Stimulated activated CD4-positive, alpha-beta T cell treated with anti-CD3 and anti-CD28 coated beads, Interleukin-15, amount 100 ng/mL, for 24 hours (primary cell): ENCODE measurements at regions not wholly inside any gene's neighbourhood (a gene's known extent, or its start where the extent isn't known, plus 50 kb on each side); places are given as distances from the start of the nearest gene placed in this dataset.
"Not testable (repeated sequence)": the region's sequence is repeated elsewhere in the genome, so short reads cannot be mapped to it uniquely, and the experiment has no call there.

Experiments
- DNase-seq: peaks from one replicate; pipeline ENCODE4 v3.0.0-alpha.2; 2020

DNA sequence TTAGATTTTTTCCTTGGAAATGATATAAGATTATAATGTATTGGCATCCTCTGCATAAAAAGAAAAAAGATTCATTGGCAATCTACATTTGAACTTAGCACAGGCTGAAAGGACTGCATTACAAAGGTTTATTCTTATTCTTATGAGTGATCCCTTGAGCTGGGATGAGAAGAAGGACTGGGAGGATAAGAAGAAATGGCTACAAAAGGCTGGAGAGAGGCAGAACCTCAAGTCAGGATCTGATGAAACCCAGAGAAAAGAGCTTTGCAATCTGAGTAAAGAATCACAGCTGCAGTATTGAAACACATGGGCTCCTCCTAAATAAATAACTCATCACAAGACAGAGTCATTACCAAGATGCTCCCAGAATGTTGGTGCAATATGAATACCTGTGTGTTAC is 1635.4 kb upstream of the FLRT2 start:
- no peak for DNase-seq

GRCh38 chr14:83898558-83898957 is 1631.4 kb upstream of the FLRT2 start:
- DNase-seq: not testable (repeated sequence)

DNA sequence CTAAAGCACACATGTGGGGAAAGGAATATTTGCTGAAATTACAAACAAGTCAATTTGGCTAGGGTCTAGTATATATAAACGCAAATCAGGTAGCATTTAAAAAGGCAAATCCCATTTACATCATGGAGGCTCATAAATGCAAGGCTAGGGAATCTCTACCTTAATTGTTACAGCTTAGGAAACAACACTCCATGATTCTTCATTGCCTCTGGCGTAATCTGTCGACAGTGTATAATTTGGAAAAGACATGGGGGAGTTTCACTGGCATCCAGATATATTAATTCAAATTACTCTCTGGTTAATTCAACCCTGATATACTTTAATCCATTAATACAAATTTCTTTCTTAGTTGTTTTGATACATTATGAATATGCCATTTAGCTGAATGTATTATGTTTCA is 1630.2 kb upstream of the FLRT2 start:
- no peak for DNase-seq

- no peak for DNase-seq
Observed at GRCh38 chr14:83905157-83905556, 1624.8 kb upstream of the FLRT2 start.

- no peak for DNase-seq
Observed at GRCh38 chr14:83908419-83908818, 1621.5 kb upstream of the FLRT2 start.

- no peak for DNase-seq
Observed at GRCh38 chr14:83909507-83909906, 1620.4 kb upstream of the FLRT2 start.

GRCh38 chr14:83912032-83912642 is 1617.8 kb upstream of the FLRT2 start:
- DNase-seq: no peak

DNA sequence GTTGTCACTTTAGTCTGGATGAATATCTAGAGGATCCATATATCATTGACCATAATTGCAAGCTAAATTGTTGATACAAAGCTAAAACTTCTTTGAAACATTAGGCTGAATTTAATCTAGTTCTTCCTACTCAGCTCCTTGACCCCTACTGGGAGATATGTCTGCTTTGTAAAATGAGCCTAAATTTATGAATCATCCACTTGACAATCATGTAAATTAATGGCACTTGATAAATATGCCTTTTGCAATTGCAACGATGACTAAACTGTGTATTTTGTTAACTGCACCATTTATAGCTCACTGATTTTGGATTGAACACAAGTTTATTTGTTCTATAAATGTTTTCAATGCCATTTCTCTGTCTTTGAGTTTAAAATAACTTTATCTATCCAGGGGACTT is 1616.5 kb upstream of the FLRT2 start:
- DNase-seq: no peak

DNA sequence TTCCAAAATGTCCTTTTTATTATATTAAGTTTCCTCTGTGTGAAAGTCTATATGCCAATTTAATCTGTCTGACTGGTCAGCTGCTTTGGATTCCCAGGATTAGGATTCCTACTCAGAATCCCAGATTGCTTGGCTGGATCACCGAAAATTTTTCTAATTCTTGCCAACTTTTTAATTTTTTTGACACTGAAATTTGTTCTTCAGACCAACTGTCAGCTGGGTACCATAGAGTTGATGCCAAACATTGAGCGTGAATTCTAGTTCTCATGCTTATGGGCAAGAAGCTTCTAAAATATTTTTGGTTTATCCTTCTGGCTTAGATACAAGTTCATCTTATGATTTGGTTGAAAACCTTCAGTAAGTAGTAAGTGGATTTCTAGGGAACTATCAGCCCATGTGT is 1611.4 kb upstream of the FLRT2 start:
- DNase-seq: no peak

DNA sequence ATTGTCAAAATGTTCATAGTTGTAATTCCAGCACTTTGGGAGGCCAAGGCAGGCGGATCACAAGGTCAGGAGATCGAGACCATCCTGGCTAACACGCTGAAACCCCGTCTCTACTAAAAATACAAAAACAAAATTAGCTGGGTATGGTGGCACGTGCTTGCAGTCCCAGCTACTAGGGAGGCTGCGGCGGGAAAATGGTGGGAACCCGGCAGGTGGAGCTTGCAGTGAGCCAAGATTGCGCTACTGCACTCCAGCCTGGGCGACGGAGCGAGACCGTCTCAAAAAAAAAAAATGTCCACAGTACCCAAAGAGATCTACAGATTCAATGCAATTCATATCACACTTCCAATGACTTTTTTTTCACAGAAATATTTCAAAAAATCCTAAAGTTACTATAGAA is 1610.3 kb upstream of the FLRT2 start:
- not testable (repeated sequence) for DNase-seq

GRCh38 chr14:83923842-83924241 is 1606.1 kb upstream of the FLRT2 start:
- no peak for DNase-seq

- no peak for DNase-seq
Observed at GRCh38 chr14:83924259-83924658, 1605.7 kb upstream of the FLRT2 start.

- no peak for DNase-seq
Observed at GRCh38 chr14:83940253-83940652, 1589.7 kb upstream of the FLRT2 start.

DNA sequence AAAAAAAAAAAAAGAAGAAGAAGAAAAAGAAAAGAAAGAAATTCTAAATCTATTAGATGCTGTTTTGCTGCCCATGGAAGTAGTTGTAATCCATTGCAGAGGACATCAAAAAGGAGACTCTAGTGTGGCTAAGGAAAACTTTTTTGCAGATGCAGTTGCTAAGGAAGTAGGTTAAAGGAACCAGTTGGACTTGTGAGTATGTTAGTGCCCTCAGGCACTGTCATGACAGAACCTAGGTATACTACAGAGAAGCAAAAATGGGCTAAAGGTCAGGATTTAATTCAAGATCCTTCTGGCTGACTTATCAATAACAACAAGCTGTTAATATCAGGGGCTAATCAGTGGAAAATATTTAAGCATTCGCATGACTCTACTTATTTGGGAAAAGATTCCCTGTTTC is 1571.6 kb upstream of the FLRT2 start:
- DNase-seq: no peak

DNA sequence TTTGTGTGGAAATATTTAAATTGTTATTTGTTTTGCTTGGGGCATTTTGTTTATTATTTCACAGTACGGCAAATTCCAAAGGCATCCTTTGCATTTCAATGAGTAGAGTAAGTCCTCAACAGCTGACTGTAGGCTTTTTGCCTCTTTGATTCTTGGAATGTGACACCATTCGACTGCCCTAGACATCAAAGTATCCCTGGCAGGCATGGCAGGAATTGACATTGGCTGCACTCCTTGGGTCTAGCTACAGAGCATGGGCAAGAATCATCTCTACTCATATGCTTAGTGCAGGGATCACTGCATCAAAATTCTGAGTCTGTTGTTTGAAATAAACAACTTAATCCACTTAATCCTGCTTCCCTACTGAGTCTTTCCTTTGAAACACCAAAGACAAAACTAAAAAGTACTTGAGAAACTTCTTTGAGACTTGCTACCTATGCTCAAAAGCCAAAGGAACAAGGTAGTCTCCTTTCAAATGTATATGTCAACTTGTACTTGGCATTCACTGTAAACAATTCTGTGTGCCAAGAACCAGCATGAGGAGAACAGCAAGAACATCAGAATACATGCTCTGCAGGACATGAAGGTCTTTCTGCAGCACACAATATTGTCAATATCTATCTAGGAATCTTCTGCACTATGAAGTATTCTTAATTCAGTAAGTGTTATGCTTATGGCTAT is 1569.0 kb upstream of the FLRT2 start:
- DNase-seq: no peak

DNA sequence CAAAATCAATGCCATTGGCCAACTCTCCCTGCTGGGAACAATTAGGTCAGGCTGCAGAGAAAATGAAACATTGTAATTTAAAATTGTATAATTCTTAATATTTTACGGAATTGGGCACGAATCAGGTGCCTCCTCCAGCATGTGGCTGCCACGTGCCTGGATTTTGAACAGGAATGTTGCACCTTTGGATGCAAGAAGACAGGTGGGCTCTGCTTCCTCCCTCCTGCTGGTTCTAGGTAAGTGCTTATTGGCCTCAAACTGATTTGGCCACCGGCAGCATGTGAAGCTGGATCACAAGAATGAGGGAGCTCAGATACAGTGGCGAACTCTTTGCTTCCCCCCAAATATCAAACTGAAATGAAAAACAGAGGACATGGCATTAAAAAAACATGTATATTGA is 1559.9 kb upstream of the FLRT2 start:
- DNase-seq: no peak

GRCh38 chr14:83972631-83973030 is 1557.3 kb upstream of the FLRT2 start:
- DNase-seq: no peak

GRCh38 chr14:83974647-83975163 is 1555.2 kb upstream of the FLRT2 start:
- DNase-seq: no peak

- no peak for DNase-seq
Observed at GRCh38 chr14:83975435-83975834, 1554.5 kb upstream of the FLRT2 start.

- DNase-seq: no peak
Observed at GRCh38 chr14:83975841-83976770, 1553.8 kb upstream of the FLRT2 start.

DNA sequence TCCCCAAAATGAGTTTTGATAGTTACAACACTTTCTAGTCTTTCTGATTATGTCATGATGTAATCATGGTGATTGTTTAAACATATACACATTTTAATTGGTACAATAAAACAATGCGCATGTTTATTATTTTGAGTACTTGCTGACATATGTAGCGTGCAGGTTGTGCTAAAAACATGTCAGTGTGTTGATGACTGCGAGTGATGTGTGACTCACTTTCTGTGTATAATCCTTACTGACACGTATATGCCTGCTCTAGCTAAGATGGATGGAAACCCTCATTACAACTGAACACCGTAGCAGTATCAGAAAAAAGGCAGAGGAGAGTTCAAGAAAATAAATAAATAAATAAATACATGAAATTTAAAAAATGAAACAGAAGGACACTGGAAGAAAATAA is 1552.4 kb upstream of the FLRT2 start:
- DNase-seq: no peak

GRCh38 chr14:83981676-83982258 is 1548.2 kb upstream of the FLRT2 start:
- DNase-seq: not testable (repeated sequence)

GRCh38 chr14:83988275-83988674 is 1541.7 kb upstream of the FLRT2 start:
- no peak for DNase-seq
